H54 (cell line): ENCODE measurements at regions not wholly inside any gene's neighbourhood (a gene's known extent, or its start where the extent isn't known, plus 50 kb on each side); places are given as distances from the start of the nearest gene placed in this dataset.
"Not testable (repeated sequence)": the region's sequence is repeated elsewhere in the genome, so short reads cannot be mapped to it uniquely, and the experiment has no call there.

ENCODE experiments used
- DNase-seq: peaks from one replicate; pipeline ENCODE4 v3.0.0; 2011; ENCODE audit warnings: low spot score, mixed read lengths; ENCODE audit not compliant: insufficient read length
- FAIRE-seq: peaks from 3 replicates; lab custom pipeline; 2011; peaks lifted over from hg19 to GRCh38; lab: Jason Lieb, UNC
- POLR2A ChIP-seq: IDR thresholded peaks from 2 replicates; pipeline ENCODE4 v1.6.1; 2011; ENCODE audit warnings: low read depth, mild to moderate bottlenecking, low read length

GRCh38 chr5:93359296-93359959, 221.6 kb downstream of the NR2F1-AS1 start:
- DNase-seq (peak; percentile 45), FAIRE-seq (peak; percentile 91)
- no peak for TF ChIP-seq POLR2A

GRCh38 chr5:93358176-93358575, 222.8 kb downstream of the NR2F1-AS1 start:
- no peak for FAIRE-seq
- TF ChIP-seq POLR2A: no peak
- no peak for DNase-seq

DNA sequence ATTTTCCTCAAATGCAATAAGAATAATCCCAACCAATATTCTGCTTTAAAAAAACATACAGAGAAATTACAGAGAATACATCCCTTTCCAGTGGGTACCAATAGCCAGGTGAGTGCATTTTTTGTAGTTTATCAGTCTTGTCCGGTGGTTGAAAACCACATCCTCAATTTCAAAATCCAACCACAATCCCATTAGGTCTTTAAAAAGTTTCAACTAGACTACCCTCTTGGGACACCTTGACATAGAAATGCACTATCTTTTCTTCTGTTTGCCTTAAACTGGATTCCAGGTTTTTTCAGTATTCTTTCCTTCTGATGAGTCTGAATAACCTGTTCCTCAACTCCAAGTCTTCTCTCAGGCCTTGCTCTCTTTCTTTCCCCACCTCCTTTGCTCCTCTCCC, 223.3 kb downstream of the NR2F1-AS1 start:
- FAIRE-seq (no peak), DNase-seq (no peak)
- TF ChIP-seq POLR2A: no peak

DNA sequence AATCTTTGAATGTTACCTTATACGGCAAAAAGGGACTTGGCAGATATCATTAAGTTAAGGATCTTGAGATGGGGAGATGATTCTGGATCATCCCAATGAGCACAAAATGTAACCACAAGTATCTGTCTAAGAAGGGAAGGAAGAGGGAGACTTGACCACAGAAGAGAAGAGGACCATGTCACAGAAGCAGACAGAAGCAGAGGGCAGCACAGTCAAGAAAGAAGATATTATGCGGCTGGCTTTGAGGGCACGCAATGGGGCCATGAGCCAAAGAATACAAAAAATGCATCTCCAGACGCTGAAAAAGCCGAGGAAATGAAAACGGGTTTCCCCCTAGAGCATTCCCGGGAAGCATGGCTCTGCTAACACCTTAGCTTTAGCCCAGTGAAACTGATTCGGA, 225.3 kb downstream of the NR2F1-AS1 start:
- DNase-seq (no peak), FAIRE-seq (no peak)
- no peak for TF ChIP-seq POLR2A

DNA sequence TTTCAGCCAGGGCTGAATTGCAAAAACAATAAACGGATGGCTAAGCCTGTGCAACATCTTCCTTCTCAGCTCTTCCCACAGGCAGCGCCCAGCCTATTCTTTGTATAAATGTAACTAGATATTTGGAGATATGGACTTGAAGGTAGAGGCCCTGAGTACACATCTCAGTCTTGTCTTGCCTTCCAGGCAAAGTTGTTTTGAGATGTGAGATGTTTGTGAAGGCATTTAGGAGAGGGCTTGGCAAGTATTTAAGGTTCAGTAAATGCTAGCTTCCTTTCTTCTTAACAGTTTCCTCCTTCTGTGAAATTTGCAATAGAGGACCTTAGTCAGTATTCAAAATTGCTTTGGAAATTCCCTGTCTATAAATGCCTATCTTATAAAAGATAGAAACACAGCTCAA, 228.8 kb downstream of the NR2F1-AS1 start:
- FAIRE-seq (no peak), DNase-seq (no peak)
- no peak for TF ChIP-seq POLR2A

DNA sequence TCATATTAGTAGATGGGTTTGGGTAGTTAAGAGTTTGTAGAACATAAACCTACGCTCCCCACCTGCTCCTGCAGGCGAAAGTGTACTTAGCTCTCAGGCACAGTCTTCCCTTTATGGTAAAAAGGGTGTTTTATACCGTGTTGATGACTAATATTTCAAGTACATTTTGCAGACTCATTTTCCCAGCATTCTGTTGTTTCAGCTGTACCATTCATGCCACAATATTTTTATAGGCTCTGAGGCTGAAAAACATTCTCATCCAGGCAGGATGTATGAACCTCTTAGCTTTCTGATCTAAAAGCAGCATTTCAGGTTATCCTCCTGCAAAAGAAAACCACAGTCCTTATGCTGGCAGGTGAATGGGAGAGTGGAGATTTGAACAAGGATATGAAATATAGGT, 231.4 kb downstream of the NR2F1-AS1 start:
- no peak for FAIRE-seq
- no peak for DNase-seq
- TF ChIP-seq POLR2A: no peak

GRCh38 chr5:93348231-93348630, 232.8 kb downstream of the NR2F1-AS1 start:
- DNase-seq (no peak), FAIRE-seq (no peak)
- TF ChIP-seq POLR2A: no peak

- not testable (repeated sequence) for DNase-seq, FAIRE-seq
Measured at GRCh38 chr5:93346850-93347249, 234.2 kb downstream of the NR2F1-AS1 start.

- FAIRE-seq (no peak), DNase-seq (no peak)
- no peak for TF ChIP-seq POLR2A
Measured at GRCh38 chr5:93346301-93346700, 234.7 kb downstream of the NR2F1-AS1 start.

- FAIRE-seq (no peak), DNase-seq (no peak)
Measured at GRCh38 chr5:93343570-93343969, 237.4 kb downstream of the NR2F1-AS1 start.

DNA sequence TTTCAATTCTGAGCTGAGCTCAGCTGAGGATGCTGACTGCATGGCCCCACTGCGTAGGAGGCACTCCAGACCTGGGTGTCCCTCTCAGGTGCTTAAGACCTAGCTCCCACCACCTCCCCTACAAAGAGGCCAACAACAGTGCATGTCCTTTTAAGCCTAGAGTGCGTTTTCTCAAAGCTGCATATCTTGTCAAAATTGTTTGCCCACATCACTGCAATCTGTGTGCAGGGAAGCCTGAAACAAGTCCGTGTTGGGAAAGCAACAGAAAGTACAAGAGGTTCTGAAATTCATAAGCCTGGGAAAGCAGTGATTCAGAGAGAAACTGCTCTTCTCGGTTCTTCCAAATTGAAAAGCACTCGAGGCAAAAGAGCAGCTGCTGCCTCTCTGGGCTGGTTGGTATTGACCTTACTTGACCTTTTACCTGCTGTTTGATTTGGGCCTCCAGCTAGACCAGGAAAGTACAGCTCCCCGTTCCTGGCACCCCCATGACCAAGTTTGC, 238.4 kb downstream of the NR2F1-AS1 start:
- no peak for TF ChIP-seq POLR2A
- DNase-seq: no peak
- FAIRE-seq: no peak

More at GRCh38 chr5:93343570-93343969, 237.4 kb downstream of the NR2F1-AS1 start:
- TF ChIP-seq POLR2A: no peak

GRCh38 chr5:93340881-93341280, 240.1 kb downstream of the NR2F1-AS1 start:
- DNase-seq (no peak), FAIRE-seq (no peak)
- no peak for TF ChIP-seq POLR2A

GRCh38 chr5:93337138-93337537, 243.9 kb downstream of the NR2F1-AS1 start:
- TF ChIP-seq POLR2A: no peak
- no peak for DNase-seq
- FAIRE-seq: no peak

GRCh38 chr5:93336330-93337110, 244.5 kb downstream of the NR2F1-AS1 start:
- no peak for DNase-seq
- no peak for FAIRE-seq

More at GRCh38 chr5:93336330-93337110, 244.5 kb downstream of the NR2F1-AS1 start:
- TF ChIP-seq POLR2A: no peak
